Endothelial cell of umbilical vein (primary cell): ENCODE measurements at regions not wholly inside any gene's neighbourhood (a gene's known extent, or its start where the extent isn't known, plus 50 kb on each side); places are given as distances from the start of the nearest gene placed in this dataset.

ENCODE experiments used
- CTCF ChIP-seq, 2 donors: IDR thresholded peaks; 1 replicate in 1 of 2; 2 replicates in 1 of 2; pipeline ENCODE4 v1.5.1; 2011; ENCODE audit warnings: low read length in 2 of 2, mild to moderate bottlenecking in 2 of 2, moderate library complexity in 2 of 2, control low read depth in 1 of 2, inconsistent platforms in 1 of 2, low read depth in 1 of 2; ENCODE audit not compliant: insufficient read depth in 1 of 2; ENCODE audit errors: extremely low read depth in 1 of 2
- EZH2 ChIP-seq: IDR thresholded peaks from 2 replicates; pipeline ENCODE4 v1.6.1; 2012; ENCODE audit warnings: borderline replicate concordance, low read depth, mild to moderate bottlenecking, moderate library complexity, low read length, inconsistent platforms; ENCODE audit not compliant: severe bottlenecking

GRCh38 chr6:85252552-85252951 lies 197.3 kb upstream of the NT5E start:
- no peak for TF ChIP-seq EZH2
- no peak for TF ChIP-seq CTCF (IDR thresholded peaks at IDR 0.05; ENCODE audit: extremely low read depth in 1 of 2, insufficient read depth in 1 of 2, low read depth in 1 of 2, low read length in 2 of 2)
